WERI-Rb-1 (cell line): ENCODE measurements at regions not wholly inside any gene's neighbourhood (a gene's known extent, or its start where the extent isn't known, plus 50 kb on each side); places are given as distances from the start of the nearest gene placed in this dataset.

Experiments used
- DNase-seq: peaks from one replicate; pipeline ENCODE4 v3.0.0-alpha.2; 2020
- H3K27ac ChIP-seq: fragments of 250-450 bp; sonication (Bioruptor Pico); 2 replicates; pipeline ENCODE4 v1.5.1; 2020; ENCODE audit warnings: mild to moderate bottlenecking, moderate library complexity
- H3K27me3 ChIP-seq: fragments of 250-450 bp; sonication (Bioruptor Pico); 2 replicates; pipeline ENCODE4 v1.5.1; 2021; ENCODE audit warnings: mild to moderate bottlenecking, low read depth, moderate library complexity; ENCODE audit not compliant: insufficient read depth, severe bottlenecking
- H3K36me3 ChIP-seq: fragments of 250-450 bp; sonication (Bioruptor Pico); 2 replicates; pipeline ENCODE4 v1.5.1; 2020; ENCODE audit warnings: mild to moderate bottlenecking, moderate library complexity
- H3K4me3 ChIP-seq: 2 replicates; pipeline ENCODE4 v1.5.1; 2011; ENCODE audit warnings: low read depth, mild to moderate bottlenecking, control low read depth, low read length
- H3K9me3 ChIP-seq: fragments of 250-450 bp; sonication (Bioruptor Pico); 2 replicates; pipeline ENCODE4 v1.5.1; 2021; ENCODE audit warnings: mild to moderate bottlenecking, moderate library complexity; ENCODE audit not compliant: severe bottlenecking
- TF ChIP-seq, protein P1 (sequence below): IDR thresholded peaks from 2 replicates; pipeline ENCODE4 v1.5.1; 2011; ENCODE audit warnings: low read depth, mild to moderate bottlenecking, control low read depth, inconsistent platforms, low read length

DNA sequence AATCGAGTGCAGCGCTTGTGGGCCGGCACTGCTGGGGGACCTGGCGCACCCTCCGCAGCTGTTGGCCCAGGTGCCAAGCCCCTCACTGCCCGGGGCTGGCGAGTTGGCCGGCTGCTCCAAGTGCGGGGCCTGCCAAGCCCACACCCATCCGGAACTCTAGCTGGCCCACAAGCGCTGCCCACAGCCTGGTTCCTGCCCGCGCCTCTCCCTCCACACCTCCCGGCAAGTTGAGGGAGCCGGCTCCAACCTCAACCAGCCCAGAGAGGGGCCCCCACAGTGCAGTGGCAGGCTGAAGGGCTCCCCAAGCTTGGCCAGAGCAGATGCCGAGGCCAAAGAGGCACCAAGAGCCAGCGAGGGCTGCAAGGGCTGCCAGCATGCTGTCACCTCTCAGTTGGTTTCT, 73.4 kb downstream of the PLXNA1 start:
- TF ChIP-seq, protein P1, sequence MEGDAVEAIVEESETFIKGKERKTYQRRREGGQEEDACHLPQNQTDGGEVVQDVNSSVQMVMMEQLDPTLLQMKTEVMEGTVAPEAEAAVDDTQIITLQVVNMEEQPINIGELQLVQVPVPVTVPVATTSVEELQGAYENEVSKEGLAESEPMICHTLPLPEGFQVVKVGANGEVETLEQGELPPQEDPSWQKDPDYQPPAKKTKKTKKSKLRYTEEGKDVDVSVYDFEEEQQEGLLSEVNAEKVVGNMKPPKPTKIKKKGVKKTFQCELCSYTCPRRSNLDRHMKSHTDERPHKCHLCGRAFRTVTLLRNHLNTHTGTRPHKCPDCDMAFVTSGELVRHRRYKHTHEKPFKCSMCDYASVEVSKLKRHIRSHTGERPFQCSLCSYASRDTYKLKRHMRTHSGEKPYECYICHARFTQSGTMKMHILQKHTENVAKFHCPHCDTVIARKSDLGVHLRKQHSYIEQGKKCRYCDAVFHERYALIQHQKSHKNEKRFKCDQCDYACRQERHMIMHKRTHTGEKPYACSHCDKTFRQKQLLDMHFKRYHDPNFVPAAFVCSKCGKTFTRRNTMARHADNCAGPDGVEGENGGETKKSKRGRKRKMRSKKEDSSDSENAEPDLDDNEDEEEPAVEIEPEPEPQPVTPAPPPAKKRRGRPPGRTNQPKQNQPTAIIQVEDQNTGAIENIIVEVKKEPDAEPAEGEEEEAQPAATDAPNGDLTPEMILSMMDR, result no peak
- no peak overlapping the region for H3K27ac ChIP-seq
- H3K4me3 ChIP-seq, result no peak overlapping the region
- no peak for DNase-seq
- H3K27me3 ChIP-seq, result no peaks in the 10 kb centered on the region
- peaks cover 7% of the 10 kb centered on the region for H3K9me3 ChIP-seq
- H3K36me3 ChIP-seq, result no peaks in the 10 kb centered on the region

DNA sequence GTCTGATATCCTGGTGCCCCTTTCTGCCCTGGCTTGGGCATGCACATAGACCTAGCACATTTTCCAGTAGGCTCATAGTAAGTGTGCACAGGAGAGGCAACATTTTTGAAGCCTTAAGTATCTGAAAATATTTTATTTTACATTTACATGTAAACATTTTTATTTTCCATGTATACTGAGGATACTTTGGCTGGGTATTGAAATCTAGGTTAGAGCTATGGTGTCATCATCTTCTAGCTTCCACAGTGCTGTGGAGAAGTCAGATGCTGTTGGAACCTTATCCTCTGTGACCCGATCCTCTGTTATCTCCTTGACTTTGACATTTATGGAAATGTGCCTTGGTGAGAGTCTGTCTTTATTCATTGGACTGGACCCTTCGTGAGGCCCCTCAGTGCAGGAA, 74.1 kb downstream of the PLXNA1 start:
- no peaks in the 10 kb centered on the region for H3K27me3 ChIP-seq
- TF ChIP-seq, protein P1, result no peak
- H3K9me3 ChIP-seq, result peaks cover 7% of the 10 kb centered on the region

DNA sequence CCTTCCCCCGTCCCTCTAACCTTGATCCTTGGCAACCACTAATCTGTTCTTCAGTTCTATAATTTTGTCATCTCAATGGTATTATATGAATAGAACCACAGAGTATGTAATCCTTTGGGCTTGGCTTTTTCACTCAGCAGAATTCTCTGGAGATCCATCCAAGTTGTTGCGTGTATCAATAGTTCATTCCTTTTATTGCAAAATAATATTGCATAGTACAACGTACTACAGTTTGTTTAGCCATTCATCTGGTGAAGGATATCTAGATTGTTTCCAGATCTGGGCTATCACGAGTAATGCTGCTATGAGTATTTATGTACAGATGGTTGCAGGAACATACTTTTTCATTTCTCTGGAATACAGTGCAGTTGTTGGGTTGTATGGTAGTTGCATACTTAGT, 76.2 kb downstream of the PLXNA1 start:
- H3K4me3 ChIP-seq, result no peak overlapping the region
- no peaks in the 10 kb centered on the region for H3K36me3 ChIP-seq
- H3K9me3 ChIP-seq, result peaks cover 7% of the 10 kb centered on the region
- H3K27ac ChIP-seq, result no peak overlapping the region
- DNase-seq, result no peak
- TF ChIP-seq, protein P1, result no peak
- no peaks in the 10 kb centered on the region for H3K27me3 ChIP-seq

More for the DNA sequence above, 74.1 kb downstream of the PLXNA1 start:
- H3K36me3 ChIP-seq, result no peaks in the 10 kb centered on the region
- no peak overlapping the region for H3K27ac ChIP-seq
- H3K4me3 ChIP-seq, result no peak overlapping the region
- no peak for DNase-seq

DNA sequence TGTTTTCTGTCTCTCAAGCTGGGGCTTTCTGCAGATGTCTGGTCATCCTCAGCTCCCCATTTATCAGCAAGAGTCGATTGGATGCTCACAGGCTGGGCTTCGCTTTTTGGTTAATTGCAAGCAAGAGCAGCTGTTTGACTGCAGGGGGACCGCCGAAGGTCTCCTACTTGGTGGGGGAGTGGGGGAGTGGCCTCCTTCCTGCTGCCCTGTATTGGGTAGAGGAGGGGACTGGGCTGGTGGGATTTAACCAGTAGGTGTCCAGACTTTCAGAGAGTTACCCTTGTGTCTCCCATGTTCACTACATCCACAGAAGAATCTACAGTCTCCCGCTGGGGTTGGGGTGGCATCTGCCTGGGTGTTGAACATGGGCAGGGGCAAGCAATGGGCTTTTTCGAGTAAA, 78.7 kb downstream of the PLXNA1 start:
- DNase-seq, result no peak
- Histone ChIP-seq H3K9me3 (peaks cover 2% of the 10 kb centered on the region), H3K36me3 (no peaks in the 10 kb centered on the region), H3K27me3 (no peaks in the 10 kb centered on the region), H3K4me3 (no peak overlapping the region), H3K27ac (no peak overlapping the region)
- TF ChIP-seq, protein P1, result no peak

DNA sequence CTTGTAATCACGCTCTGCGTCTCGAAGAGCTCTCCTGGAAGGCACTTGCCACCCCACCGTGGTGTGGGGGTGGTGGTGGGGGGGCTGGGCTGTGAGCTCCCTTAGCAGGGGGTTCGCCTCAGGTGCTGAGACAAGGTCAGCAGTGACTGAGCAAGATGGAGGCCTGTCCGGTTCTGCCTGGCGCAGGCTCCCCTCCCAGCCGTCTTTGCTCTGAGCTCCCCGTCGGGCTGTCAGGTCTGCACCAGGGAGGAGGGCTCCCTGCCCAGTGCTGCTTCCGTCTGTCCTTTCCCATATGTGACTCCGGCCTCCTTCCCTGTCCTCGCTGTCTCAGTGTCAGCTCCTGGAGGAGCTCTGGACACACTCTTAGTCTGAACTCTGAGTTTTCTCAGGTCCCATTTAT, 80.0 kb downstream of the PLXNA1 start:
- DNase-seq, result no peak
- no peaks in the 10 kb centered on the region for H3K9me3 ChIP-seq
- TF ChIP-seq, protein P1, result no peak
- H3K4me3 ChIP-seq, result no peak overlapping the region
- H3K36me3 ChIP-seq, result no peaks in the 10 kb centered on the region
- H3K27ac ChIP-seq, result no peak overlapping the region
- H3K27me3 ChIP-seq, result no peaks in the 10 kb centered on the region

DNA sequence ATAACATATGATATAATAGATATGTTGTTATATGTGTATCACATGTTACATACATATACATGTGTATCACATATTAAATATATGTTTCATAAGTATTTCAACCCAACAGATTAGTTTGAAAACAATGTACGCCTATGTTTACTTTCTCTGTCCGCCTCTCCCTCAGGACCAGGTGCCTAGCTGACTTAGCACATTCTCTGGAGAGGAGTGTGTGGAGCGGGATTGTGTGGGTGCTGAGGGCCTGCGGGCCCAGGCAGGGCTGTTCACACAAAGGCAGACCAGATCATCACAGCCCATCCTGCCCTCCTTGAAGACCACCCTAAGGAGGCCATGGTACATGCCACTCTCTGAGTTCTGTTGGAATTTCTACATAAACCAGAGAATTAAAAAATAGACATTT, 81.0 kb downstream of the PLXNA1 start:
- no peaks in the 10 kb centered on the region for H3K9me3 ChIP-seq
- no peak overlapping the region for H3K27ac ChIP-seq
- H3K27me3 ChIP-seq, result no peaks in the 10 kb centered on the region
- H3K36me3 ChIP-seq, result no peaks in the 10 kb centered on the region
- TF ChIP-seq, protein P1, result no peak
- no peak overlapping the region for H3K4me3 ChIP-seq
- no peak for DNase-seq
